SH-SY5Y (cell line): ENCODE measurements at regions not wholly inside any gene's neighbourhood (a gene's known extent, or its start where the extent isn't known, plus 50 kb on each side); places are given as distances from the start of the nearest gene placed in this dataset.

Experiments used
- GATA2 ChIP-seq: IDR thresholded peaks from 2 replicates; pipeline ENCODE4 v1.6.1; 2011; ENCODE audit warnings: mild to moderate bottlenecking, low read depth, low read length
- GATA3 ChIP-seq: IDR thresholded peaks from 2 replicates; pipeline ENCODE4 v1.6.1; 2011; ENCODE audit warnings: low read depth, mild to moderate bottlenecking, low read length, moderate library complexity

- no peak for TF ChIP-seq GATA2
- no peak for TF ChIP-seq GATA3
Measured at GRCh38 chr5:126723643-126724042, 53.3 kb upstream of the LMNB1 start.
